G401 (cell line): ENCODE measurements at regions not wholly inside any gene's neighbourhood (a gene's known extent, or its start where the extent isn't known, plus 50 kb on each side); places are given as distances from the start of the nearest gene placed in this dataset.
A peak's percentile ranks its signal among the peaks of the same experiment; 100 is the strongest.

Source experiments
- DNase-seq: peaks from one replicate; pipeline ENCODE4 v3.0.0-alpha.2; 2015; ENCODE audit warnings: low spot score
- in situ Hi-C: cut with HindIII; loops from 2 replicates; pipeline ENCODE4 v1.10.0; 2016; ENCODE audit warnings: low sequenced_read_pairs, mixed read lengths

DNA sequence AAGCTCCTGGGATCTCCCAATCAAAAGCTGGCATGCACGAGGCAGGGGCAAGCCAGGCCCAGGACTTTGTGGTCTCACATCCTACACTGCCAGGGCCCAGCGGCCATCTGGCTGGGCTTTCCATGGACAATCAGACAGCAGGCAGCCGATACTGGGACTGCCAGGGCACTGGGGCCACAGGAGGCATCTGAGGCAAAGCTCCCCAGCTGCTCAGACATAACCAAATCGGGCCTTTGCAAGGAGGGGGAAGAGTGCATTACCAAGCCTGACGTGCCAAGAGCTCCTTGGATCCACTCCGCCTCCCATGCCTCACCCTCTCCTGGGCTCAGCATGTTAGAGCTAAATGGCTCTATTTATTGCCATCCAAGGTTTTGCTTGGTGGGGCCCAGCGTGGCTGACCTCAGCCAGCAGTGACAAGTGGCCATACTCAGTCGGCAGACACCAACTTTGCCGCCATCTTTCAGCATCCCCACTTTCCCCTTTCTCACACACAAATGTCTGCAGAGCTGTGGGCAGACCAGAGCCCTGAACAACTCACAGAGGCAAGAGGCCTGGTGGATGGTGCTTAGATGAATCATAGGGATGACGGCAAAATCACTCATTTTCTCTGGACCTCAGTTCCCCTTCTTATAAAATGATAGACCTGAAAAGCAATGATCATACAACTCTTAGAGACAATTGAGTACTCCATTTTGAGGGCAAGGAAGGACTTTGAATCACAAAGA lies 200.8 kb downstream of the TTC32 start:
- no peak for DNase-seq
- in situ Hi-C loops = no loop called here

- in situ Hi-C loops = no loop called here
Observed at GRCh38 chr2:19697131-19697530, 204.7 kb downstream of the TTC32 start.

GRCh38 chr2:19695706-19696105 lies 206.1 kb downstream of the TTC32 start:
- in situ Hi-C loops = no loop called here
- no peak for DNase-seq

More at GRCh38 chr2:19697131-19697530, 204.7 kb downstream of the TTC32 start:
- no peak for DNase-seq

- DNase-seq = no peak
- in situ Hi-C loops = no loop called here
Observed at GRCh38 chr2:19691892-19692291, 209.9 kb downstream of the TTC32 start.

DNA sequence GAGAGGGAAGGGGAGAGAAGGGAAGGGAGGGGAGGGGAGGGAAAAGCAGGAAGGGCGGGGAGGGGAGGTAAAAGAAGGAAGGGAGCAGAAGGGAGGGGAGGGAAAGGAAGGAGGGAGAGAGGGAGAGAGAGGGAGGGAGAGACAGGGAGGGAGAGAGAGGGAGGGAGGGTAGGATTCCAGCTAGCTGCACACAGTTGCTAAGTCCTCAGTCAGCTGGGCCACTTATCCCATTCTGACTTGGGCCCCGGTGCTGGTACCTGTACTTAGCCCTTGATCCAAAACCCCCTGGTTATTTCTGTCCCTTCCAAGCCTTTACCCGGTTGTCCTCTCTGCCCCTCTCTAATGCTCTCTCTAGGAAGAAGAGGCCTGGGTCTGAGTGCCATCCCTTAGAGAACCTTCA lies 211.4 kb downstream of the TTC32 start:
- no peak for DNase-seq
- in situ Hi-C loops = no loop called here

GRCh38 chr2:19689646-19690168 lies 212.1 kb downstream of the TTC32 start:
- in situ Hi-C loops = no loop called here

DNA sequence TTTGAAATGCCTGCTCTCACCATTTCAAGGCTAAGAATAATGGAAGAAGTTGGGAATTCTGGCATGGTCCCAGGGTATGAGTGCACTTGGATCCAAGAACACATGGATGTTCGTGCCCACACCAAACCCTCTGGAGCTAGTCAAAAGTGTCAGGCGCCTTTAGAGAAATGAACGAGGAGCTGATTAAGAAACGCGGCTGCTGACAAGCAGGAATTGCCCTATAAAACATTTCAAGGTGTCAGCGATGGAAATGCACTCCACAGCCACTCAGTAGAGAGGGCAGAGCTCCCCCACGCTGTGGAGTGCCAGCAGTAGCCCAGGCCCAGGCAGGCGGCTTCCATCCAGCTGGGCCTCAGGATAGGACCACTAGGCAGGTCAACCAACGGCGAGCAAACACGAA lies 213.7 kb downstream of the TTC32 start:
- in situ Hi-C loops = no loop called here
- no peak for DNase-seq

More at GRCh38 chr2:19689646-19690168, 212.1 kb downstream of the TTC32 start:
- no peak for DNase-seq

GRCh38 chr2:19687017-19687659 lies 214.6 kb downstream of the TTC32 start:
- DNase-seq = no peak
- in situ Hi-C loops = no loop called here

DNA sequence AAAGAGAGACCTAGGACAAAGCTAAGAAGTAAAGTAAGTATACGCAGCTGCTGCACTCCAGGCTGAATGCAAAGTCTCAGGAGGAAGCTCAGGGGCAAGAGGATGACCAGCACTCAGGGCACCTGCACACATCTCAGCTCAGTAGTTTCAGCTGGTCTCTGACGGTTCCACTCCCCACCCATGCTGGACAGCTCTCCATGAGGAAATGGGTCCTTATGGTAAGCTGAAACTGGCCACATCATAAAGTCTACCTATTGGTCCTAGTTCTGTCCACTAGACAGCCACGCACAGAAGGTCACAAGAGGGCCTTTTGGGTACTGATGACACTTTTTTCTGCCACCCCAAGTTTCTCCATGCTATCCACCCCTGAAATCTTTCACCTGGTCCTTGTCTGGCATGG lies 215.3 kb downstream of the TTC32 start:
- in situ Hi-C loops = no loop called here

DNA sequence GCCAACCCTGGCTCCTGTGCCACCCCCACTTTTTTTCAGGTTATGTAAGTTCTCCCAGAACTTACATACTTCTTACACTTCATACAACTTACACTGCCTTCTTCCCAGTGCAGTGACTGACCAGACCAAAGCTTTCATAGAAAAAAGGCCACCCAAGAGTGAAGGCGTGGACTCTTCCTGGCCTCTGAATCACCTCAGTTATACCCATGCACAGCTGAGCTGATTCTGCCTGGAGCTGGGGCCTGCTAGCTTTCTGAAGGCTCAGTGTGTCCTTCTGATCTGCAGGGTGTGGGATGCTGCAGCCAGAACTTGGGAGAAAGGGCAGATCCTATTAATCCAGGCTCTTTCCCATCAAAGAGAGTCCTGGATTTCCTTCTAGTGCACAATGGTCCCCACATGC lies 216.1 kb downstream of the TTC32 start:
- DNase-seq = no peak
- in situ Hi-C loops = no loop called here

More for the DNA sequence above, 215.3 kb downstream of the TTC32 start:
- DNase-seq = no peak

- in situ Hi-C loops = no loop called here
- no peak for DNase-seq
Observed at GRCh38 chr2:19684516-19684915, 217.3 kb downstream of the TTC32 start.

DNA sequence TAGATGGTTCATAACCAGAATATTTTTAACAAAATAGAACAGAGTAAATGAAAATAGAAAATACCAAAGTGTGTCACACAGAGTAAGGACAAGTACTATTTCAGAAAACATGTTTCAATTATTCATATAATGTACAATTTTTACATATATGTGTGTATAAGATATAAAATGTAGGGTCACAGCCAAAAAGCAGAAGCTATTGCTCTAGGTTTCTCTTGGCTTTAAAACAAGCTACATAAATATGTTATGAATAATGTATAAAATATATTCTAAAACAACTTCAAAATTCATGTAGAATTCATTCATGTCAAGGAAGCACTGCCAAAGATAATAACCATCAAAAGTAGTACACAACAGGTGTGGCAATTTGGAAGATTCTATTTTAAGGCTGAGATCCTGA lies 218.2 kb downstream of the TTC32 start:
- in situ Hi-C loops = no loop called here
- no peak for DNase-seq

DNA sequence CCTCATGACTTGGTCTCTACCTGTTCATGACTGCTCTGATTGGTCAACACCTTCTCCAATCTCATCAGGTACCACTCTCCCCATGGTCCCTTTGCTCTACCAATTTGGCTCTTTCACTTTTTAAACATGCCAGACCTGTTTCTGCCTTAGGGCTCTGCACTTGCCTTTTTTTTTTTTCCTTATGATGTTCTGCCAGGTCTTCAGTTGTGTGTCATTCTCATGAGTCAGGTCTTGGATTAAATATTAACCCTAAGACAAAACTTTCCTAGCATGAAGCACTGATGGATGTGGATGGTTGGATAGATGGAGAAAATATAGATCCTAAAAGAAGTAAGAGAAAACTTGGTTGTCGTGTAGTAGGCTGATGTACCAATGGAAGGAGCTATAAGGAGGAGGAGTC lies 219.3 kb downstream of the TTC32 start:
- in situ Hi-C loops = no loop called here
- DNase-seq = no peak

DNA sequence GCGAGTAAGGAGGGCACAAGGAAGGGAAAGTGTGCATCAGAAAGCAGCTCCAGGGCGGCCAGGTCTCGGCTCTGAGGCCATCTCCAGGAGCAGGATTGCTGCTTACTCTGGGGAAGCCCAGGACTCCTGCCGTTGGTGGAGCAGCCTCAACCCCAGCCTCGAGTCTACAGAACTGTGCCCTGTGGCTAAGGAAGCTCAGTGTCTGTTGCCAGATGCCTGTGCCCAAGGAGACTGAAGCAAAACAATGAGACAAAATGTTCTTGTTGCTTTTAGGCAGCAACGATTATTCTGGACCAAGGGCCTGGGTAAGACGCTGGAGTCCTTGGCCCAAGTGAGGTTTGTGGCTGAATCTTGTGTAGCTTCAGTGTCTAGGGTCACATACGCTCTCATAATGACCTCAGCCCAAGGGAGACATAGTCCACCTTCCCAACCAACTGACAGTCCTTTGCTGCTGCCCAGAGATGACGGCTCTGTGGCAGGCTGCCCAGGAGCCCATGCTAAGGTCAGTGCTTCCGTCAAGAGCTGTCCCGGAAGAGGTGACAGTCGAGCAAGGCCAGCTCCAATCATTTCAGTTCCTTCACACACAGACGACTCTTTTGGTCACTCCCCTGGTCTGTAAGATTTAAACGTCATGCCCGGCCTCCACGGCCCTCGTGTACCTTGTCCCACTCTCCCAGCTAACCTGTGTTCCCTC lies 223.8 kb downstream of the TTC32 start:
- no peak for DNase-seq

DNA sequence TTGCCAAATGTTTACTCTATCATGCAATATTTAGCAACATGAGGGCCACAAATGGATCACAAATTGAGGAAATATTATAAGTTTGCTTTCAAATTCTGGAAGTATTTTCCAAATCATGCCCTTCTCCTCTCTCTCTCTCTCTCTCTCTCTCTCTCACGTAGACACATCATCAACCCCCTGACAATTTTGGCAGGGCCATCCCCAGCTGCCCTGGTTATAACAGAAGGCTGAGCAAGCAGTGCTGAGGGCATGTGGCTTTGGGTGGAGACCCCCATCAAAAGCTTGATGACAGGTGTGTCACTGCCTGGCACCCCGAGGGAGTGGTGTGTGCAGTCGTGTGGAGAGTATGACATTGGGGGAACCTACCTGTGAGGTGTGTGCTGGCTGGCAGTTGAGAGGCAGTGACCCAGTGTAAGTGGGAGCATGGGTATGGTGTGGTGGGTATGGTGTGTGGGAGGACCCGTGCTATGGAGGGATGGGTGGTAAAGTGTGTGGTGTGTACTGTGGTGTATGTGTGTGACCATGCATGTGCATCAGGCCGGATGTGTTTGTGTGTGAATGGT lies 224.5 kb downstream of the TTC32 start:
- in situ Hi-C loops = no loop called here
- no peak for DNase-seq

More for the DNA sequence above, 223.8 kb downstream of the TTC32 start:
- in situ Hi-C loops = no loop called here

DNA sequence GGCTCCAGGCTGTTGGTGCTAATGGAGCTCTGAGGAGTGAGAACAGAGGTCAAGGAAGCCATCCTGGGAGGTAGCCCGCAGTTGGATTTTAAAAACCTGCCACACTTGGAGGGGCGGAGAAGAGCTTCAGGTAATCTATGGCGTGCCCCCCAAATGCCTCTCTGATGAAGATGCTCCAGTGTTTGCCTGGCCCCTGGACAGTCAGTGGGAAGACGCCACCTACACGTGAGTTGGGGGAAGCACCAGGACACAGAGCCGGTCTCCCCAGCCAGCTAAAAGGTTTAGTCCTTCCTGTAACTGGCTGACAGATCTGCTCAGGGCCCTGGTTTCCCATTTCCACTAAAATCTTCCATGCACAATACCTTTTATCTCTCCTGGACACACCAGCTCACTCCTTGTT lies 225.0 kb downstream of the TTC32 start:
- no peak for DNase-seq

GRCh38 chr2:19675856-19676460 lies 225.8 kb downstream of the TTC32 start:
- DNase-seq = peak; percentile 64
- in situ Hi-C loops = no loop called here

More for the DNA sequence above, 225.0 kb downstream of the TTC32 start:
- in situ Hi-C loops = no loop called here

DNA sequence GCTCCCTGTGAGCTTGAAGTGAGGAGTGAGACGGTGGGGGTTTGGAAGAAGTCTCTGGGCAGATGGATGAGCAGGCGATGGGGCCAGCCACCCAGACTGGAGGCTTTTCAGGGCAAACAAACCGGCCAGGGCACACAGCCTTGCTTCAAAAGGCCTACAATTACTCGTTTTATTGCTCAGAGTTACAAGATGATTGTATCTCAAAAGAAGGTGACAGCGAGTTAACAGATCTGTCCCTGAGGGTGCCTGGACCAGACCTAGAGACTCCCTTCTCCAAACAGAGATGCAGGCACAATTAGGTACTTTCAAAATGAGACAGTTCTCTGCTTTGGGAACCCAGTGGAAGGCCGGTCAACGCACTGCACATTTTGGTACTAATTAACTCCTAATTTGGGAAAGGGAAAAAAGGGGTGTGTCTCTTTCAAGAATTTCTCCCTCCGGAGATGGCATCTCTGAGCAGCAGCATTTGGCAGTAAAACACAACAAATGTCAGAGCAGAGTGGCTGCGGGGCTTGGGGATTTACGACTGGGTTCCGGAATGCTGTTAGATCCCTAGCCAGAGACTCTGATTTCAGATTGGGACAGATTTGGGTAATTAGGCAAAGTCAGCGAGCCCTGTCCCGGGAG lies 226.7 kb downstream of the TTC32 start:
- no peak for DNase-seq
- in situ Hi-C loops = no loop called here
